WTC11 (cell line): ENCODE measurements at regions not wholly inside any gene's neighbourhood (a gene's known extent, or its start where the extent isn't known, plus 50 kb on each side); places are given as distances from the start of the nearest gene placed in this dataset.

Source experiments
- ATAC-seq: fragments of 200-7000 bp; cut with Tn5 transposase; 2 replicates; pipeline ENCODE4 v1.10.0; 2021; ENCODE audit warnings: mild to moderate bottlenecking, moderate library complexity
- CTCF ChIA-PET: fragments of 300-600 bp; sonication (Branson Sonifier 250); formaldehyde crosslinking; loops from one replicate; lab custom pipeline; 2021; ENCODE audit warnings: antibody characterized with exemption; lab: Charles Lee
- POLR2A ChIA-PET: fragments of 350-600 bp; sonication (Branson Sonifier 250); formaldehyde crosslinking; loops from one replicate; lab custom pipeline; 2021; ENCODE audit warnings: antibody characterized with exemption; lab: Charles Lee
- DNase-seq: peaks from one replicate; pipeline ENCODE4 v3.0.0; 2021; ENCODE audit warnings: low spot score
- H3K27ac Mint-ChIP-seq: 2 replicates; pipeline ENCODE4 v1.8.0; 2021; ENCODE audit warnings: mixed read lengths
- H3K27me3 Mint-ChIP-seq: 2 replicates; pipeline ENCODE4 v1.8.0; 2021; ENCODE audit warnings: low read depth, mild to moderate bottlenecking, moderate library complexity, mixed read lengths
- H3K36me3 Mint-ChIP-seq: 2 replicates; pipeline ENCODE4 v1.8.0; 2021; ENCODE audit warnings: mixed read lengths
- H3K4me1 Mint-ChIP-seq: 2 replicates; pipeline ENCODE4 v1.8.0; 2022; ENCODE audit warnings: mixed read lengths
- H3K4me3 Mint-ChIP-seq: 2 replicates; pipeline ENCODE4 v1.8.0; 2021; ENCODE audit warnings: mild to moderate bottlenecking, moderate library complexity, mixed read lengths
- H3K9me3 Mint-ChIP-seq: 2 replicates; pipeline ENCODE4 v1.8.0; 2021; ENCODE audit warnings: mixed read lengths
- ARID4B ChIP-seq: sonication (generic); formaldehyde crosslinking; IDR thresholded peaks from 2 replicates; pipeline ENCODE4 v1.8.0; 2023; ENCODE audit warnings: missing genetic modification reagents, mild to moderate bottlenecking, borderline replicate concordance
- ATF2 ChIP-seq: sonication (generic); formaldehyde crosslinking; IDR thresholded peaks from 2 replicates; pipeline ENCODE4 v1.8.1; 2022; ENCODE audit warnings: low read depth, missing genetic modification reagents, borderline replicate concordance
- ATF6 ChIP-seq: sonication (generic); formaldehyde crosslinking; IDR thresholded peaks from 2 replicates; pipeline ENCODE4 v1.8.1; 2023; ENCODE audit warnings: mild to moderate bottlenecking, missing genetic modification reagents
- CBFB ChIP-seq: sonication (generic); formaldehyde crosslinking; IDR thresholded peaks from 2 replicates; pipeline ENCODE4 v1.8.1; 2022; ENCODE audit warnings: mild to moderate bottlenecking, low read depth, missing genetic modification reagents
- E2F5 ChIP-seq: sonication (generic); formaldehyde crosslinking; IDR thresholded peaks from 2 replicates; pipeline ENCODE4 v1.8.1; 2022; ENCODE audit warnings: mild to moderate bottlenecking, moderate library complexity, missing genetic modification reagents
- ELF4 ChIP-seq: sonication (generic); formaldehyde crosslinking; IDR thresholded peaks from 2 replicates; pipeline ENCODE4 v1.8.1; 2022; ENCODE audit warnings: low read depth, mild to moderate bottlenecking, moderate library complexity, missing genetic modification reagents
- ETV6 ChIP-seq: sonication (generic); formaldehyde crosslinking; IDR thresholded peaks from 2 replicates; pipeline ENCODE4 v1.8.1; 2022; ENCODE audit warnings: mild to moderate bottlenecking, missing genetic modification reagents
- FOXJ3 ChIP-seq: sonication (generic); formaldehyde crosslinking; IDR thresholded peaks from 2 replicates; pipeline ENCODE4 v1.9.0; 2021; ENCODE audit warnings: missing genetic modification reagents, mild to moderate bottlenecking, borderline replicate concordance
- FOXK1 ChIP-seq: sonication (generic); formaldehyde crosslinking; IDR thresholded peaks from 2 replicates; pipeline ENCODE4 v1.8.0; 2022; ENCODE audit warnings: mild to moderate bottlenecking, moderate library complexity, missing genetic modification reagents
- FOXP4 ChIP-seq: sonication (generic); formaldehyde crosslinking; IDR thresholded peaks from 2 replicates; pipeline ENCODE4 v1.8.0; 2022; ENCODE audit warnings: mild to moderate bottlenecking, missing genetic modification reagents
- GABPB1 ChIP-seq: sonication (generic); formaldehyde crosslinking; IDR thresholded peaks from 2 replicates; pipeline ENCODE4 v1.8.1; 2023; ENCODE audit warnings: mild to moderate bottlenecking, missing genetic modification reagents
- GTF2I ChIP-seq: fragments of 250-450 bp; sonication (Bioruptor Pico); conservative IDR thresholded peaks from 2 replicates; pipeline ENCODE4 v1.4.0; 2021; ENCODE audit warnings: mild to moderate bottlenecking
- HMGXB4 ChIP-seq: sonication (generic); formaldehyde crosslinking; IDR thresholded peaks from 2 replicates; pipeline ENCODE4 v1.8.1; 2023; ENCODE audit warnings: mild to moderate bottlenecking, moderate library complexity, missing genetic modification reagents
- JAZF1 ChIP-seq: fragments of 250-450 bp; sonication (Bioruptor Pico); IDR thresholded peaks from 2 replicates; pipeline ENCODE4 v1.9.0; 2021; ENCODE audit warnings: moderate library complexity, mild to moderate bottlenecking, inconsistent platforms
- JUN ChIP-seq: sonication (generic); formaldehyde crosslinking; IDR thresholded peaks from 2 replicates; pipeline ENCODE4 v1.8.0; 2023; ENCODE audit warnings: mild to moderate bottlenecking, missing genetic modification reagents
- NFE2L1 ChIP-seq: sonication (generic); formaldehyde crosslinking; IDR thresholded peaks from 2 replicates; pipeline ENCODE4 v1.8.1; 2023; ENCODE audit warnings: missing genetic modification reagents
- PREB ChIP-seq: sonication (generic); formaldehyde crosslinking; IDR thresholded peaks from 2 replicates; pipeline ENCODE4 v1.8.1; 2022; ENCODE audit warnings: mild to moderate bottlenecking, missing genetic modification reagents, moderate library complexity, borderline replicate concordance
- RORB ChIP-seq: fragments of 250-450 bp; sonication (Bioruptor Pico); IDR thresholded peaks from 2 replicates; pipeline ENCODE4 v1.9.0; 2021; ENCODE audit warnings: mild to moderate bottlenecking
- ZNF138 ChIP-seq: sonication (generic); formaldehyde crosslinking; conservative IDR thresholded peaks from 2 replicates; pipeline ENCODE4 v1.8.1; 2022; ENCODE audit warnings: mild to moderate bottlenecking, moderate library complexity, missing genetic modification reagents
- ZNF232 ChIP-seq: sonication (generic); formaldehyde crosslinking; IDR thresholded peaks from 2 replicates; pipeline ENCODE4 v1.8.0; 2022; ENCODE audit warnings: mild to moderate bottlenecking, missing genetic modification reagents

GRCh38 chr2:207444756-207445155 lies 85.0 kb upstream of the CREB1 start (continued):
- no peak for TF ChIP-seq GTF2I (CRISPR knock-in tag)
- no peak for TF ChIP-seq ZNF232 (CRISPR knock-in tag)
- no peak for TF ChIP-seq FOXP4 (CRISPR knock-in tag)
- TF ChIP-seq FOXK1 (CRISPR knock-in tag) = no peak
- TF ChIP-seq NFE2L1 (CRISPR knock-in tag) = no peak
- TF ChIP-seq ZNF138 (CRISPR knock-in tag) = no peak
- no peak for TF ChIP-seq ATF2 (CRISPR knock-in tag)
- no peak for TF ChIP-seq ARID4B
- no peak for TF ChIP-seq ATF6 (CRISPR knock-in tag)
- TF ChIP-seq PREB = no peak

GRCh38 chr2:207446653-207447052 lies 83.1 kb upstream of the CREB1 start:
- Mint-ChIP-seq H3K9me3 (no peaks in the 10 kb centered on the region), H3K4me1 (peaks cover 57% of the 10 kb centered on the region), H3K27ac (no peak overlapping the region), H3K27me3 (peaks cover 19% of the 10 kb centered on the region), H3K36me3 (no peaks in the 10 kb centered on the region), H3K4me3 (no peak overlapping the region)
- POLR2A ChIA-PET = no interaction called here
- peak; percentile 65; the same call in 1 of the 2 replicates for ATAC-seq
- CTCF ChIA-PET = no interaction called here
- peak; percentile 20 for DNase-seq
- no peak for TF ChIP-seq JUN (CRISPR knock-in tag)
- TF ChIP-seq RORB = no peak
- no peak for TF ChIP-seq CBFB (CRISPR knock-in tag)
- TF ChIP-seq PREB = no peak
- no peak for TF ChIP-seq ELF4 (CRISPR knock-in tag)
- no peak for TF ChIP-seq JAZF1
- no peak for TF ChIP-seq FOXK1 (CRISPR knock-in tag)
- no peak for TF ChIP-seq HMGXB4 (CRISPR knock-in tag)
- TF ChIP-seq E2F5 (CRISPR knock-in tag) = no peak
- no peak for TF ChIP-seq FOXJ3 (CRISPR knock-in tag)
- no peak for TF ChIP-seq ETV6 (CRISPR knock-in tag)
- no peak for TF ChIP-seq GABPB1
